Kidney (tissue), 13 donors: ENCODE measurements at regions not wholly inside any gene's neighbourhood (a gene's known extent, or its start where the extent isn't known, plus 50 kb on each side); places are given as distances from the start of the nearest gene placed in this dataset.

Source experiments
- DNase-seq, 5 donors: peaks; one replicate each; pipeline ENCODE4 v3.0.0-alpha.2; 2013 to 2020
- FAIRE-seq: peaks from 2 replicates; lab custom pipeline; 2012; peaks lifted over from hg19 to GRCh38; lab: Jason Lieb, UNC
- H3K27ac ChIP-seq, 2 donors: one replicate each; pipeline ENCODE4 v1.7.0; 2013; ENCODE audit warnings: low read depth in 2 of 2, low read length in 2 of 2, inconsistent platforms in 1 of 2
- H3K27me3 ChIP-seq: one replicate; pipeline ENCODE4 v1.7.1; 2013; ENCODE audit warnings: low read length, inconsistent platforms; ENCODE audit not compliant: control insufficient read depth, insufficient read depth
- H3K36me3 ChIP-seq, 3 donors: one replicate each; pipeline versions ENCODE4 v1.7.0 to v1.7.1; 2013; ENCODE audit warnings: low read length in 3 of 3, control low read depth in 1 of 3, inconsistent platforms in 1 of 3; ENCODE audit not compliant: insufficient read depth in 3 of 3, control insufficient read depth in 2 of 3
- H3K4me1 ChIP-seq, 3 donors: one replicate each; pipeline versions ENCODE4 v1.7.0 to v1.7.1; 2013; ENCODE audit warnings: low read length in 3 of 3, inconsistent platforms in 1 of 3, low read depth in 1 of 3; ENCODE audit not compliant: control insufficient read depth in 2 of 3, insufficient read depth in 2 of 3
- H3K4me3 ChIP-seq, 3 donors: one replicate each; pipeline versions ENCODE4 v1.7.0 to v1.8.1; 2013; ENCODE audit warnings: low read length in 3 of 3, control low read depth in 1 of 3, inconsistent platforms in 1 of 3
- H3K9ac ChIP-seq, 3 donors: one replicate each; pipeline versions ENCODE4 v1.7.0 to v1.7.1; 2013; ENCODE audit warnings: low read length in 3 of 3, control low read depth in 1 of 3, inconsistent platforms in 1 of 3
- H3K9me3 ChIP-seq, 3 donors: one replicate each; pipeline versions ENCODE4 v1.7.0 to v1.7.1; 2013; ENCODE audit warnings: low read length in 3 of 3, control low read depth in 1 of 3, inconsistent platforms in 1 of 3; ENCODE audit not compliant: control insufficient read depth in 2 of 3, insufficient read depth in 1 of 3
- CTCF ChIP-seq: IDR thresholded peaks from 3 replicates; pipeline ENCODE4 v1.5.1; 2012; ENCODE audit warnings: mild to moderate bottlenecking, moderate library complexity, borderline replicate concordance; ENCODE audit not compliant: insufficient read depth; ENCODE audit errors: extremely low read depth
- intact Hi-C: fragments of 100-400 bp; cut with DNase I; formaldehyde crosslinking; loops from one replicate; pipeline ENCODE4 v1.11.1; 2022
- donor health status: control.
- donor health status: control.
- donor health status: control.
- donor health status: control.
- donor health status: control.
- donor health status: DM: yes; HTN: yes; CAD: no.
- donor health status: Normal renal cell carcinoma (clear cell type).

DNA sequence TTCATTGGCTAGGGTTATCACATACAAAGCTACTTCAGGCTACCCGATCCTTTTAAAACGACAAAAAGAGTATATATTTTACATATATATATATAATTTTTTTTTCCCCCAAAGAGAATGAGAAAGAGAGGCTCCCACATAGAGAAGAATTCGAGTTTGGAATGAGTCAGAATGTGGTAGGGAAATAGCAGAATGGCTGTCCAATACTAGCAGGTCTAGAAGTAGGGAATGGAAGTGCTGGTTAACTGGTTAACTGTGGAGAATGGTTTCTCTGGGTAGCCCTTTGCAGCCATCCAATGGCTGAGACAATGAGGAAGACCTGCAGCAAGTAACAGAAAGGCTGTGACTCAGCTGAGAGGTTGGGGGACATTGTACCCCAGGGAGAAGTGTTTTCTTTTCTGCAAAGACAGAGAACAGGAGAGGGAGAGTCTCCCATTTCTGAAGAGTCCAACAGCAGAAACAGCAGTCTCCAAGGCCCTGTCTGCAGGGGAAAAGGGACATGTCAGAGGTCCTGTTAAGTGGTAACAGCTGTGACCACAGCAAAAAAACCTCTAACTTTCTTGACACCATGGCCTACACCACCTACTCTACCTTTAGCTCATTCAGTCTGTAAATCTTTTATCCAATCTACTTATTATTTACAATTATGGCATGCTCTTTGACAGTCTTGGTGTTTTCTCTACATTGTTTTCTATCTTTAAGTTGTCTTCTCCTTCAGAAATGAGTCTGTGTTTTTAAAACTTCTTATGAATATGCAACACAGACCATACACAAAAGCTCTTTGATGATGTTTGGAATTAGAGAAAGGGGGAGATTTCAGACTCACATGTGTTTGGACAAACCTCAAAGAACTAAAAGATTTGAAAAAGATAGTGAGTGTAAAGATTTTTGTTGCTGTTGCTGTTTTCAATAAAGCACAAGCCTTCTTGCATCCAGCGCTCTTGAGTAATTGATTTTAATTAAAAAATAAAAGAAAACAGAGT, 116.1 kb upstream of the SLC7A14 start:
- H3K27me3 ChIP-seq, result no peaks in the 10 kb centered on the region
- no peak overlapping the region for H3K9ac ChIP-seq
- DNase-seq, result no peak
- no peak for TF ChIP-seq CTCF
- H3K4me1 ChIP-seq, result no peaks in the 10 kb centered on the region
- FAIRE-seq, result no peak
- no peak overlapping the region for H3K27ac ChIP-seq
- H3K4me3 ChIP-seq, result no peak overlapping the region
- no peaks in the 10 kb centered on the region for H3K36me3 ChIP-seq
- intact Hi-C loops, result no loop called here
- no peaks in the 10 kb centered on the region for H3K9me3 ChIP-seq

DNA sequence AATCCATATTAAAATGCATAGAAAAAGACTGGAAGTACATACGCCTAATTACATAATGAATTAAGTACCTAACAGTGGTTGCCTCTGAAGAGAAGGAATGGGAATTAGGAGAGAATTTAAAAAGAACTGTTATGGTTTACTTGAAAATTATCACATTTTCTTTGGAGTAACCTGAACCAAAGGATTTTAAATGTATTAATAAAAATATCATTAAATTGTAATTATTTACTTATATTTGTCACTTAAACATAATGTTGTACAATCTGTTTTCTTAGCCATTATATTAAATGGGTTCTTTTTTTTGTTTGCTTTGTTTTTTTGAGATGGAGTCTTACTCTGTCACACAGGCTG, 114.2 kb upstream of the SLC7A14 start:
- H3K4me3 ChIP-seq, result no peak overlapping the region
- no peaks in the 10 kb centered on the region for H3K4me1 ChIP-seq
- no peaks in the 10 kb centered on the region for H3K9me3 ChIP-seq
- no peaks in the 10 kb centered on the region for H3K27me3 ChIP-seq
- intact Hi-C loops, result no loop called here
- no peak overlapping the region for H3K27ac ChIP-seq
- TF ChIP-seq CTCF, result no peak
- no peak overlapping the region for H3K9ac ChIP-seq
- no peaks in the 10 kb centered on the region for H3K36me3 ChIP-seq
- no peak for DNase-seq
- no peak for FAIRE-seq

- Histone ChIP-seq H3K27me3 (no peaks in the 10 kb centered on the region), H3K9ac (no peak overlapping the region), H3K4me3 (no peak overlapping the region), H3K36me3 (no peaks in the 10 kb centered on the region), H3K4me1 (no peaks in the 10 kb centered on the region), H3K9me3 (no peaks in the 10 kb centered on the region), H3K27ac (no peak overlapping the region)
- DNase-seq (no peak), FAIRE-seq (no peak)
- intact Hi-C loops, result no loop called here
- no peak for TF ChIP-seq CTCF
These were observed 113.5 kb upstream of the SLC7A14 start for GRCh38 chr3:170699158-170700053.
